ENCODE measurements at regions not wholly inside any gene's neighbourhood (a gene's known extent, or its start where the extent isn't known, plus 50 kb on each side); places are given as distances from the start of the nearest gene placed in this dataset.

GRCh38 chr2:155905657-155906056 lies 426.9 kb downstream of the NR4A2 start:
- Histone ChIP-seq H3K36me3 (ENCODE audit: control insufficient read depth in 2 of 2, insufficient read depth in 1 of 2, low read length in 2 of 2) (peaks cover 0 to 3% of the 10 kb centered on the region in 2 experiments; a peak in 1 of 3 replicates), H3K4me3 (ENCODE audit: low read depth, low read length) (no peak overlapping the region), H3K27ac (ENCODE audit: extremely low read depth, low read depth, low read length) (no peak overlapping the region), H3K4me1 (ENCODE audit: control insufficient read depth, insufficient read depth, low read length) (no peaks in the 10 kb centered on the region), H3K9me3 (ENCODE audit: control insufficient read depth, insufficient read depth, low read depth, low read length) (no peaks in the 10 kb centered on the region)
- TF ChIP-seq EGR2 (tag by site-specific recombination; IDR thresholded peaks at IDR 0.05; ENCODE audit: low read depth) (no peak), SP7 (tag by site-specific recombination; IDR thresholded peaks at IDR 0.05) (no peak), ZNF692 (tag by site-specific recombination; IDR thresholded peaks at IDR 0.05) (no peak), ZNF549 (tag by site-specific recombination; IDR thresholded peaks at IDR 0.05) (no peak), ZNF629 (tag by site-specific recombination; IDR thresholded peaks at IDR 0.05) (no peak), ZNF571 (tag by site-specific recombination; IDR thresholded peaks at IDR 0.05) (no peak), ZNF530 (tag by site-specific recombination; IDR thresholded peaks at IDR 0.05; ENCODE audit: low read depth) (no peak), YY2 (tag by site-specific recombination; IDR thresholded peaks at IDR 0.05) (no peak), ELK4 (IDR thresholded peaks at IDR 0.05; ENCODE audit: borderline replicate concordance, low read depth, low read length) (no peak)
- POLR2A ChIA-PET: no interaction called here
- CTCF ChIA-PET: interaction anchor here (0.6 kb wide), 1 partner anchor 103 kb away, joined by 3 read pairs; no protein-coding TSS in a partner anchor

GRCh38 chr2:155904720-155905119 lies 427.8 kb downstream of the NR4A2 start:
- Histone ChIP-seq H3K4me3 (ENCODE audit: low read depth, low read length) (no peak overlapping the region), H3K4me1 (ENCODE audit: control insufficient read depth, insufficient read depth, low read length) (no peaks in the 10 kb centered on the region), H3K9me3 (ENCODE audit: control insufficient read depth, insufficient read depth, low read depth, low read length) (no peaks in the 10 kb centered on the region), H3K36me3 (ENCODE audit: control insufficient read depth in 2 of 2, insufficient read depth in 1 of 2, low read length in 2 of 2) (peaks cover 0 to 3% of the 10 kb centered on the region in 2 experiments; a peak in 1 of 3 replicates), H3K27ac (ENCODE audit: extremely low read depth, low read depth, low read length) (no peak overlapping the region)
- POLR2A ChIA-PET: no interaction called here
- CTCF ChIA-PET: no interaction called here
- TF ChIP-seq ZNF146 (tag by site-specific recombination; IDR thresholded peaks at IDR 0.05) (no peak), ZNF48 (tag by site-specific recombination; IDR thresholded peaks at IDR 0.05) (no peak), ZNF830 (tag by site-specific recombination; IDR thresholded peaks at IDR 0.05; ENCODE audit: low read depth) (no peak), SP2 (tag by site-specific recombination; IDR thresholded peaks at IDR 0.05) (no peak), PRDM10 (tag by site-specific recombination; IDR thresholded peaks at IDR 0.05) (no peak), BCL11A (tag by site-specific recombination; IDR thresholded peaks at IDR 0.05; ENCODE audit: low read depth) (no peak)

- Histone ChIP-seq H3K27ac (ENCODE audit: extremely low read depth, low read depth, low read length) (no peak overlapping the region), H3K9me3 (ENCODE audit: control insufficient read depth, insufficient read depth, low read depth, low read length) (no peaks in the 10 kb centered on the region), H3K4me3 (ENCODE audit: low read depth, low read length) (no peak overlapping the region), H3K4me1 (ENCODE audit: control insufficient read depth, insufficient read depth, low read length) (no peaks in the 10 kb centered on the region), H3K36me3 (ENCODE audit: control insufficient read depth in 2 of 2, insufficient read depth in 1 of 2, low read length in 2 of 2) (peaks cover 0 to 3% of the 10 kb centered on the region in 2 experiments; a peak in 1 of 3 replicates)
- ChIA-PET CTCF (no interaction called here), POLR2A (no interaction called here)
- no peak for TF ChIP-seq ZNF157 (tag by site-specific recombination; IDR thresholded peaks at IDR 0.05)
- no peak for TF ChIP-seq SETDB1 (IDR thresholded peaks at IDR 0.05; ENCODE audit: insufficient read length, low read length)
- TF ChIP-seq ZSCAN5A (tag by site-specific recombination; IDR thresholded peaks at IDR 0.05): no peak
- no peak for TF ChIP-seq ZBTB20 (tag by site-specific recombination; IDR thresholded peaks at IDR 0.05)
- TF ChIP-seq, protein P1, sequence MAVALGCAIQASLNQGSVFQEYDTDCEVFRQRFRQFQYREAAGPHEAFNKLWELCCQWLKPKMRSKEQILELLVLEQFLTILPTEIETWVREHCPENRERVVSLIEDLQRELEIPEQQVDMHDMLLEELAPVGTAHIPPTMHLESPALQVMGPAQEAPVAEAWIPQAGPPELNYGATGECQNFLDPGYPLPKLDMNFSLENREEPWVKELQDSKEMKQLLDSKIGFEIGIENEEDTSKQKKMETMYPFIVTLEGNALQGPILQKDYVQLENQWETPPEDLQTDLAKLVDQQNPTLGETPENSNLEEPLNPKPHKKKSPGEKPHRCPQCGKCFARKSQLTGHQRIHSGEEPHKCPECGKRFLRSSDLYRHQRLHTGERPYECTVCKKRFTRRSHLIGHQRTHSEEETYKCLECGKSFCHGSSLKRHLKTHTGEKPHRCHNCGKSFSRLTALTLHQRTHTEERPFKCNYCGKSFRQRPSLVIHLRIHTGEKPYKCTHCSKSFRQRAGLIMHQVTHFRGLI (tag by site-specific recombination; IDR thresholded peaks at IDR 0.05): no peak
These were observed 429.9 kb downstream of the NR4A2 start for GRCh38 chr2:155902635-155903034.
